Peyer's patch (tissue), 4 donors: ENCODE measurements at regions not wholly inside any gene's neighbourhood (a gene's known extent, or its start where the extent isn't known, plus 50 kb on each side); places are given as distances from the start of the nearest gene placed in this dataset.

Source experiments
- DNase-seq, 3 donors: peaks; one replicate each; pipeline ENCODE4 v3.0.0-alpha.2; 2017 to 2019
- H3K27ac ChIP-seq, 4 donors: fragments of 200-600 bp; sonication (generic); one replicate each; pipeline ENCODE4 v1.5.1; 2016 to 2019
- H3K27me3 ChIP-seq, 2 donors: fragments of 200-600 bp; sonication (generic); one replicate each; pipeline ENCODE4 v1.5.1; 2019
- H3K36me3 ChIP-seq, 3 donors: fragments of 200-600 bp; sonication (generic); one replicate each; pipeline ENCODE4 v1.5.1; 2016 to 2019
- H3K4me1 ChIP-seq, 4 donors: fragments of 200-600 bp; sonication (generic); one replicate each; pipeline ENCODE4 v1.5.1; 2016 to 2019
- H3K4me3 ChIP-seq, 4 donors: fragments of 200-600 bp; sonication (generic); 1 replicate in 3 of 4; 2 replicates in 1 of 4; pipeline ENCODE4 v1.5.1; 2016 to 2019; ENCODE audit warnings: mild to moderate bottlenecking in 1 of 4
- H3K9me3 ChIP-seq, 4 donors: fragments of 200-600 bp; sonication (generic); one replicate each; pipeline ENCODE4 v1.5.1; 2016 to 2019; ENCODE audit warnings: mild to moderate bottlenecking in 1 of 4
- CTCF ChIP-seq, 6 experiments: fragments of 450-650 bp in 4 of 6; fragments of 200-600 bp in 2 of 6; sonication (generic) in 1 of 6; IDR thresholded peaks; one replicate each; pipeline ENCODE4 v1.5.1; 2017 to 2019; ENCODE audit warnings: antibody characterized with exemption in 6 of 6, mild to moderate bottlenecking in 3 of 6, moderate library complexity in 1 of 6
- POLR2A ChIP-seq, 2 donors: fragments of 450-650 bp; IDR thresholded peaks; one replicate each; pipeline ENCODE4 v1.5.1; 2017; ENCODE audit warnings: antibody characterized with exemption in 2 of 2, mild to moderate bottlenecking in 2 of 2, moderate library complexity in 2 of 2

GRCh38 chr6:48859562-48860123 lies 603.4 kb downstream of the MMUT start:
- Histone ChIP-seq H3K4me3 (no peak overlapping the region), H3K27me3 (no peaks in the 10 kb centered on the region), H3K36me3 (no peaks in the 10 kb centered on the region), H3K27ac (no peak overlapping the region), H3K4me1 (no peaks in the 10 kb centered on the region), H3K9me3 (no peaks in the 10 kb centered on the region)
- no peak for DNase-seq
- no peak for TF ChIP-seq CTCF (IDR thresholded peaks at IDR 0.05)
- TF ChIP-seq POLR2A (IDR thresholded peaks at IDR 0.05) = no peak

- Histone ChIP-seq H3K27me3 (no peaks in the 10 kb centered on the region), H3K4me1 (no peaks in the 10 kb centered on the region), H3K27ac (no peak overlapping the region), H3K4me3 (no peak overlapping the region), H3K36me3 (no peaks in the 10 kb centered on the region), H3K9me3 (peaks cover 0 to 11% (median 0%) of the 10 kb centered on the region in 4 donors)
- TF ChIP-seq POLR2A (IDR thresholded peaks at IDR 0.05) (no peak), CTCF (IDR thresholded peaks at IDR 0.05) (no peak)
- no peak for DNase-seq
Measured at GRCh38 chr6:48845219-48845618, 617.8 kb downstream of the MMUT start.

GRCh38 chr6:48844696-48845095 lies 618.4 kb downstream of the MMUT start:
- Histone ChIP-seq H3K4me1 (no peaks in the 10 kb centered on the region), H3K27me3 (no peaks in the 10 kb centered on the region)
- TF ChIP-seq CTCF (IDR thresholded peaks at IDR 0.05) = no peak

GRCh38 chr6:48840896-48841295 lies 622.2 kb downstream of the MMUT start:
- no peaks in the 10 kb centered on the region for H3K4me1 ChIP-seq
- no peaks in the 10 kb centered on the region for H3K27me3 ChIP-seq
- no peak for DNase-seq
- TF ChIP-seq CTCF (IDR thresholded peaks at IDR 0.05) (no peak), POLR2A (IDR thresholded peaks at IDR 0.05) (no peak)
- H3K9me3 ChIP-seq = peaks cover 0 to 11% (median 0%) of the 10 kb centered on the region in 4 donors
- no peak overlapping the region for H3K4me3 ChIP-seq
- no peak overlapping the region for H3K27ac ChIP-seq
- no peaks in the 10 kb centered on the region for H3K36me3 ChIP-seq

More at GRCh38 chr6:48844696-48845095, 618.4 kb downstream of the MMUT start:
- no peak overlapping the region for H3K4me3 ChIP-seq
- H3K36me3 ChIP-seq = no peaks in the 10 kb centered on the region
- H3K9me3 ChIP-seq = peaks cover 0 to 11% (median 0%) of the 10 kb centered on the region in 4 donors
- no peak for DNase-seq
- H3K27ac ChIP-seq = no peak overlapping the region

- H3K4me1 ChIP-seq = no peaks in the 10 kb centered on the region
- no peak overlapping the region for H3K27ac ChIP-seq
- peaks cover 0 to 11% (median 0%) of the 10 kb centered on the region in 4 donors for H3K9me3 ChIP-seq
- no peak overlapping the region for H3K4me3 ChIP-seq
- H3K36me3 ChIP-seq = no peaks in the 10 kb centered on the region
- no peaks in the 10 kb centered on the region for H3K27me3 ChIP-seq
- TF ChIP-seq CTCF (IDR thresholded peaks at IDR 0.05) (no peak), POLR2A (IDR thresholded peaks at IDR 0.05) (no peak)
- no peak for DNase-seq
Measured at GRCh38 chr6:48839206-48839605, 623.8 kb downstream of the MMUT start.

GRCh38 chr6:48837744-48838143 lies 625.3 kb downstream of the MMUT start:
- no peak for TF ChIP-seq POLR2A (IDR thresholded peaks at IDR 0.05)
- no peak for TF ChIP-seq CTCF (IDR thresholded peaks at IDR 0.05)
- Histone ChIP-seq H3K4me1 (no peaks in the 10 kb centered on the region), H3K27ac (no peak overlapping the region), H3K9me3 (peaks cover 0 to 11% (median 0%) of the 10 kb centered on the region in 4 donors), H3K36me3 (no peaks in the 10 kb centered on the region), H3K4me3 (no peak overlapping the region), H3K27me3 (no peaks in the 10 kb centered on the region)
- no peak for DNase-seq
